WTC11 (cell line): ENCODE measurements at regions not wholly inside any gene's neighbourhood (a gene's known extent, or its start where the extent isn't known, plus 50 kb on each side); places are given as distances from the start of the nearest gene placed in this dataset.

Experiments used
- CTCF ChIP-seq: fragments of 200-600 bp; IDR thresholded peaks from 2 replicates; pipeline ENCODE4 v1.8.0; 2022; ENCODE audit warnings: antibody characterized with exemption
- ETV6 ChIP-seq: sonication (generic); formaldehyde crosslinking; IDR thresholded peaks from 2 replicates; pipeline ENCODE4 v1.8.1; 2022; ENCODE audit warnings: mild to moderate bottlenecking, missing genetic modification reagents
- FOXK1 ChIP-seq: sonication (generic); formaldehyde crosslinking; IDR thresholded peaks from 2 replicates; pipeline ENCODE4 v1.8.0; 2022; ENCODE audit warnings: mild to moderate bottlenecking, moderate library complexity, missing genetic modification reagents
- FOXP1 ChIP-seq: sonication (generic); formaldehyde crosslinking; IDR thresholded peaks from 2 replicates; pipeline ENCODE4 v1.8.0; 2022; ENCODE audit warnings: missing genetic modification reagents, mild to moderate bottlenecking, moderate library complexity, borderline replicate concordance
- IRF1 ChIP-seq: sonication (generic); formaldehyde crosslinking; IDR thresholded peaks from 2 replicates; pipeline ENCODE4 v1.8.0; 2023; ENCODE audit warnings: missing genetic modification reagents
- JAZF1 ChIP-seq: fragments of 250-450 bp; sonication (Bioruptor Pico); IDR thresholded peaks from 2 replicates; pipeline ENCODE4 v1.9.0; 2021; ENCODE audit warnings: moderate library complexity, mild to moderate bottlenecking, inconsistent platforms
- MAX ChIP-seq: sonication (generic); formaldehyde crosslinking; IDR thresholded peaks from 2 replicates; pipeline ENCODE4 v1.8.0; 2022; ENCODE audit warnings: mild to moderate bottlenecking, missing genetic modification reagents
- MLX ChIP-seq: sonication (generic); formaldehyde crosslinking; IDR thresholded peaks from 2 replicates; pipeline ENCODE4 v1.8.1; 2023; ENCODE audit warnings: mild to moderate bottlenecking, missing genetic modification reagents, moderate library complexity
- MXD4 ChIP-seq: fragments of 250-450 bp; sonication (Bioruptor Pico); IDR thresholded peaks from 2 replicates; pipeline ENCODE4 v1.8.0; 2021; ENCODE audit warnings: mild to moderate bottlenecking, moderate library complexity, borderline replicate concordance
- ZBTB43 ChIP-seq: sonication (generic); formaldehyde crosslinking; IDR thresholded peaks from 2 replicates; pipeline ENCODE4 v1.8.1; 2023; ENCODE audit warnings: mild to moderate bottlenecking, missing genetic modification reagents
- ZNF232 ChIP-seq: sonication (generic); formaldehyde crosslinking; IDR thresholded peaks from 2 replicates; pipeline ENCODE4 v1.8.0; 2022; ENCODE audit warnings: mild to moderate bottlenecking, missing genetic modification reagents

GRCh38 chr4:28209371-28209924, 1348.8 kb downstream of the STIM2 start:
- TF ChIP-seq CTCF (no peak), ZNF232 (CRISPR knock-in tag) (no peak), MLX (CRISPR knock-in tag) (no peak), ZBTB43 (CRISPR knock-in tag) (no peak), MXD4 (CRISPR knock-in tag) (no peak), IRF1 (CRISPR knock-in tag) (no peak), FOXP1 (no peak), MAX (CRISPR knock-in tag) (no peak), ETV6 (no peak), FOXK1 (CRISPR knock-in tag) (no peak), JAZF1 (no peak)
